Caco-2 (cell line): ENCODE measurements at regions not wholly inside any gene's neighbourhood (a gene's known extent, or its start where the extent isn't known, plus 50 kb on each side); places are given as distances from the start of the nearest gene placed in this dataset.

Experiments
- BruUV-seq: library from RNA; stranded (reverse); fragments of 400-500 nt; replicated peaks from 2 replicates; lab custom pipeline; 2021; lab: Mats Ljungman, UMichigan
- CTCF ChIA-PET: fragments of 300-600 bp; sonication (Branson Sonifier 250); formaldehyde crosslinking; loops from one replicate; lab custom pipeline; 2022; ENCODE audit warnings: antibody characterized with exemption; lab: Charles Lee
- POLR2A ChIA-PET: fragments of 300-600 bp; sonication (Branson Sonifier 250); formaldehyde crosslinking; loops from one replicate; lab custom pipeline; 2022; ENCODE audit warnings: antibody characterized with exemption; lab: Charles Lee
- DNase-seq, 2 experiments: peaks; one replicate each; pipeline versions ENCODE4 v3.0.0 to v3.0.0-alpha.2; 2020 to 2022
- H3K27me3 ChIP-seq: replicated peaks from 2 replicates; pipeline ENCODE4 v1.6.0; 2011; ENCODE audit warnings: low read length; ENCODE audit not compliant: control insufficient read depth, insufficient read depth
- H3K36me3 ChIP-seq: 2 replicates; pipeline ENCODE4 v1.5.1; 2011; ENCODE audit warnings: low read length; ENCODE audit not compliant: control insufficient read depth, insufficient read depth
- H3K4me1 ChIP-seq: fragments of 250-450 bp; sonication (Bioruptor Pico); 2 replicates; pipeline ENCODE4 v1.5.1; 2020; ENCODE audit warnings: mild to moderate bottlenecking
- H3K4me3 ChIP-seq: 2 replicates; pipeline ENCODE4 v1.5.1; 2011; ENCODE audit warnings: low read depth, mild to moderate bottlenecking, control low read depth, low read length
- H3K9me3 ChIP-seq: fragments of 250-450 bp; sonication (Bioruptor Pico); 2 replicates; pipeline ENCODE4 v1.5.1; 2020; ENCODE audit warnings: mild to moderate bottlenecking, moderate library complexity
- H3K27ac Mint-ChIP-seq: one replicate; pipeline ENCODE4 v1.8.0; 2022; ENCODE audit warnings: mixed read lengths; ENCODE audit not compliant: unreplicated experiment
- H3K27me3 Mint-ChIP-seq: one replicate; pipeline ENCODE4 v1.8.0; 2022; ENCODE audit warnings: mixed read lengths; ENCODE audit not compliant: insufficient read depth, unreplicated experiment
- H3K36me3 Mint-ChIP-seq: one replicate; pipeline ENCODE4 v1.8.0; 2022; ENCODE audit warnings: mild to moderate bottlenecking, mixed read lengths; ENCODE audit not compliant: insufficient read depth, unreplicated experiment
- H3K4me1 Mint-ChIP-seq: one replicate; pipeline ENCODE4 v1.8.0; 2022; ENCODE audit warnings: low read depth, mixed read lengths; ENCODE audit not compliant: unreplicated experiment
- H3K4me3 Mint-ChIP-seq: one replicate; pipeline ENCODE4 v1.8.0; 2022; ENCODE audit warnings: mild to moderate bottlenecking, moderate library complexity, mixed read lengths; ENCODE audit not compliant: unreplicated experiment
- H3K9me3 Mint-ChIP-seq: one replicate; pipeline ENCODE4 v1.8.0; 2022; ENCODE audit warnings: mixed read lengths; ENCODE audit not compliant: unreplicated experiment
- CTCF ChIP-seq, 2 experiments: fragments of 200-600 bp in 1 of 2; IDR thresholded peaks; 1 replicate in 1 of 2; 2 replicates in 1 of 2; pipeline versions ENCODE4 v1.5.1 to v1.8.0; 2011 to 2022; ENCODE audit warnings: antibody characterized with exemption in 1 of 2, control low read depth in 1 of 2, inconsistent platforms in 1 of 2, low read depth in 1 of 2, low read length in 1 of 2, mild to moderate bottlenecking in 1 of 2, moderate library complexity in 1 of 2; ENCODE audit not compliant: insufficient read depth in 1 of 2, severe bottlenecking in 1 of 2, unreplicated experiment in 1 of 2
- intact Hi-C: fragments of 100-400 bp; cut with micrococcal nuclease; formaldehyde crosslinking; loops from one replicate; pipeline ENCODE4 v1.10.0; 2022; ENCODE audit not compliant: unreplicated experiment

DNA sequence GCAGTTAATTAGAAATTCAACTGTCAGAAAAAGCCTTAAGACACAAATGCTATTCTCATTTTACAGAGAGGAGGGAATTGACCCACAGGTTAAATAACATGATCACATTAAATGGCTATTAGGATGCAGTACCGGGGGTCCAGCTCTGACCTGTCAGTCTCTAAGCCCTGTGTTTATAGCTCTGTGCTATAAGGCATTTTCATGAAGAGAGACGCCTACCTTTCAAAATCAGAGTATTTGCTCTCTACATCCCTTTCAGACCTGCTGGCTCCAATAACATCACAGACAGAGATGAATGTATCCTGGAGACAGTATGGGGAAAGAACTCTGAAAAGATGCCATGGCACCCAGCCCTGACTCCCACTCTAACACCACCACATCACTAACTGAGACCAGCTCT lies 189.9 kb upstream of the PRSS58 start:
- H3K4me1 ChIP-seq: no peaks in the 10 kb centered on the region
- H3K4me3 ChIP-seq: no peak overlapping the region
- Mint-ChIP-seq H3K27me3 (peaks cover 21% of the 10 kb centered on the region), H3K9me3 (no peaks in the 10 kb centered on the region), H3K4me3 (no peak overlapping the region), H3K27ac (no peak overlapping the region), H3K36me3 (no peaks in the 10 kb centered on the region), H3K4me1 (no peaks in the 10 kb centered on the region)
- no peaks in the 10 kb centered on the region for H3K36me3 ChIP-seq
- intact Hi-C loops: no loop called here
- POLR2A ChIA-PET: no interaction called here
- no peaks in the 10 kb centered on the region for H3K9me3 ChIP-seq
- CTCF ChIA-PET: no interaction called here
- TF ChIP-seq CTCF (IDR thresholded peaks at IDR 0.05; ENCODE audit: insufficient read depth in 1 of 2, low read depth in 1 of 2, low read length in 1 of 2, severe bottlenecking in 1 of 2, unreplicated experiment in 1 of 2): no peak
- no peaks in the 10 kb centered on the region for H3K27me3 ChIP-seq
- BruUV-seq: no TSS peak
- DNase-seq: no peak

DNA sequence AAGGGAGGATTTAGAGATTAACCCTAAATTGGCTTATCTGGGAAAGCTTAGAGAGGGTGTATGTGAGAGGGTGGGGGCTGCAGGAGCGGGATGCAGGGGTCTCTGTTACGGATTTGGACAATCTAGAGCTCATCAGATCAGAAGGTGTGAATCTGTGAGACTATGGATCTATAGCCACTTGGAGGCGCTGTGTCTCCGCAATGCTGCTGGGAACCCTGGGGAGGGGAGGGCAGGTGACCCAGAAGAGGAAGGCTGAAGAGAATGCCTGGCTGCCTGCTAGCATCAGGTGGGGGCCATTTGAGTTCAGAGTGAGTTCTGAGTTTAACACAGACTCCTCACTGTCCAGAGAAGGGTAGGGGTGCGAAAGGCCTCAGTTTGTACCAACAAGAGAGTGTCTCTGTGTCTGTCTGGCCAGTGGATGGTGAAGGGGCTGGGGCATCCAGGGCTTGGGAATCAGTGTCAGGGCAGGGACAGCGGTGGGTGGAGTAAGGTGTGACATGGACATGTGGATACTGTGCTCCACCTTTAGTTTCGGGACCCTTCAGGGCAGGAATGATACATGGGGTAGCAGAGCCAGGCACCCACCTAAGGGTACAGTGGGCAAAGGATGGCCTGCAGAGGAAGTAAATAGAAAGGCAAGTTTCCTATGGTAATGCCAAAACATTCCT lies 187.3 kb upstream of the PRSS58 start:
- Mint-ChIP-seq H3K36me3 (no peaks in the 10 kb centered on the region), H3K27ac (no peak overlapping the region), H3K9me3 (no peaks in the 10 kb centered on the region), H3K27me3 (peaks cover 9% of the 10 kb centered on the region), H3K4me1 (peaks cover 10% of the 10 kb centered on the region), H3K4me3 (no peak overlapping the region)
- ChIA-PET CTCF (interaction anchor here (1.0 kb wide), 1 partner anchor 91 kb away, joined by 3 read pairs; no protein-coding TSS in a partner anchor), POLR2A (no interaction called here)
- Histone ChIP-seq H3K4me3 (no peak overlapping the region), H3K9me3 (no peaks in the 10 kb centered on the region), H3K27me3 (no peaks in the 10 kb centered on the region), H3K4me1 (peaks cover 10% of the 10 kb centered on the region; the same call in 1 of the 2 replicates), H3K36me3 (no peaks in the 10 kb centered on the region)
- peak; percentile 19 for TF ChIP-seq CTCF (IDR thresholded peaks at IDR 0.05; ENCODE audit: insufficient read depth in 1 of 2, low read depth in 1 of 2, low read length in 1 of 2, severe bottlenecking in 1 of 2, unreplicated experiment in 1 of 2)
- DNase-seq: no peak
- no TSS peak for BruUV-seq
- intact Hi-C loops: no loop called here

GRCh38 chr7:142443216-142444010 lies 185.6 kb upstream of the PRSS58 start:
- POLR2A ChIA-PET: no interaction called here
- H3K4me3 Mint-ChIP-seq: no peak overlapping the region
- H3K27me3 Mint-ChIP-seq: peaks cover 3% of the 10 kb centered on the region
- CTCF ChIA-PET: no interaction called here
- no peaks in the 10 kb centered on the region for H3K9me3 Mint-ChIP-seq
- no peak for TF ChIP-seq CTCF (IDR thresholded peaks at IDR 0.05; ENCODE audit: insufficient read depth in 1 of 2, low read depth in 1 of 2, low read length in 1 of 2, severe bottlenecking in 1 of 2, unreplicated experiment in 1 of 2)
- H3K36me3 Mint-ChIP-seq: no peaks in the 10 kb centered on the region
- H3K27me3 ChIP-seq: no peaks in the 10 kb centered on the region
- BruUV-seq: no TSS peak
- no peaks in the 10 kb centered on the region for H3K36me3 ChIP-seq
- DNase-seq: no peak
- H3K27ac Mint-ChIP-seq: no peak overlapping the region
- no peak overlapping the region for H3K4me3 ChIP-seq
- H3K4me1 ChIP-seq: peaks cover 12% of the 10 kb centered on the region; the same call in 1 of the 2 replicates
- intact Hi-C loops: no loop called here
- H3K9me3 ChIP-seq: no peaks in the 10 kb centered on the region
- H3K4me1 Mint-ChIP-seq: peaks cover 16% of the 10 kb centered on the region
